ENCODE measurements at regions not wholly inside any gene's neighbourhood (a gene's known extent, or its start where the extent isn't known, plus 50 kb on each side); places are given as distances from the start of the nearest gene placed in this dataset.

DNA sequence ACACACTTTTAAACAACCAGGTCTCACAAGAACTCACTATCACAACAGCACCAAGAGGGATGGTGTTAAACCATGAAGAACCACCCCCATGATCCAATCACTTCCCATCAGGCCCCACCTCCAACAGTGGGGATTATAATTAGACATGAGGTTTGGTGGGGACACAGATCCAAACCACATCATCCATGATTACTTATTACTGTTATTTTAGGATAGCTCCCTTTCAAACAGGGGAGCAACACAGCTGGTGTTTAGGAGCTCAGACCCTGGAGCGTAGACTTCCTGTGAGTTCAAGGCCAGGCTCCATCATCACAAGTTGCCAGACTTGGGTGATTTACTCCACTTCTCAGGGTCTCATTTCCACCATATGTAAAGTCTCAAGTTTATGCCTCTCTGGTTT is 382.7 kb downstream of the HRH4 start:
- H3K36me3 ChIP-seq (ENCODE audit: low read length): no peaks in the 10 kb centered on the region
- no peak overlapping the region for H3K27ac ChIP-seq (ENCODE audit: low read depth, low read length)
- H3K9ac ChIP-seq (ENCODE audit: low read length): no peak overlapping the region
- H3K79me2 ChIP-seq (ENCODE audit: insufficient read depth, low read length): no peaks in the 10 kb centered on the region
- no peaks in the 10 kb centered on the region for H3K9me2 ChIP-seq (replicated peaks; ENCODE audit: insufficient read depth, low read length)
- no peaks in the 10 kb centered on the region for H3K27me3 ChIP-seq (ENCODE audit: low read length)
- H3K4me2 ChIP-seq (ENCODE audit: low read depth, low read length, poor library complexity, severe bottlenecking): no peak overlapping the region
- H3K4me3 ChIP-seq (ENCODE audit: insufficient read depth, low read length, poor library complexity, severe bottlenecking): no peak overlapping the region
- no peaks in the 10 kb centered on the region for H4K20me1 ChIP-seq (ENCODE audit: low read depth, low read length)
- H3F3A ChIP-seq (ENCODE audit: insufficient read depth): no peaks in the 10 kb centered on the region
- H2AFZ ChIP-seq (ENCODE audit: low read depth, low read length, severe bottlenecking): no peak overlapping the region
- H3K9me3 ChIP-seq (ENCODE audit: insufficient read depth, low read length): no peaks in the 10 kb centered on the region
- TF ChIP-seq EZH2phosphoT487 (conservative IDR thresholded peaks at IDR 0.05; ENCODE audit: low read length) (no peak), CTCF (IDR thresholded peaks at IDR 0.05; ENCODE audit: insufficient read depth, low read length, poor library complexity, severe bottlenecking) (no peak)

GRCh38 chr18:24846138-24846537 is 385.7 kb downstream of the HRH4 start:
- TF ChIP-seq CTCF (IDR thresholded peaks at IDR 0.05; ENCODE audit: insufficient read depth, low read length, poor library complexity, severe bottlenecking) (no peak), EZH2phosphoT487 (conservative IDR thresholded peaks at IDR 0.05; ENCODE audit: low read length) (no peak)
- H3K4me2 ChIP-seq (ENCODE audit: low read depth, low read length, poor library complexity, severe bottlenecking): no peak overlapping the region
- H3K9ac ChIP-seq (ENCODE audit: low read length): no peak overlapping the region
- no peaks in the 10 kb centered on the region for H3K9me2 ChIP-seq (replicated peaks; ENCODE audit: insufficient read depth, low read length)
- no peaks in the 10 kb centered on the region for H3F3A ChIP-seq (ENCODE audit: insufficient read depth)
- H3K79me2 ChIP-seq (ENCODE audit: insufficient read depth, low read length): no peaks in the 10 kb centered on the region
- H3K27me3 ChIP-seq (ENCODE audit: low read length): no peaks in the 10 kb centered on the region
- H3K9me3 ChIP-seq (ENCODE audit: insufficient read depth, low read length): no peaks in the 10 kb centered on the region
- H3K27ac ChIP-seq (ENCODE audit: low read depth, low read length): no peak overlapping the region
- H3K4me3 ChIP-seq (ENCODE audit: insufficient read depth, low read length, poor library complexity, severe bottlenecking): no peak overlapping the region
- H4K20me1 ChIP-seq (ENCODE audit: low read depth, low read length): no peaks in the 10 kb centered on the region
- no peak overlapping the region for H2AFZ ChIP-seq (ENCODE audit: low read depth, low read length, severe bottlenecking)
- no peaks in the 10 kb centered on the region for H3K36me3 ChIP-seq (ENCODE audit: low read length)

DNA sequence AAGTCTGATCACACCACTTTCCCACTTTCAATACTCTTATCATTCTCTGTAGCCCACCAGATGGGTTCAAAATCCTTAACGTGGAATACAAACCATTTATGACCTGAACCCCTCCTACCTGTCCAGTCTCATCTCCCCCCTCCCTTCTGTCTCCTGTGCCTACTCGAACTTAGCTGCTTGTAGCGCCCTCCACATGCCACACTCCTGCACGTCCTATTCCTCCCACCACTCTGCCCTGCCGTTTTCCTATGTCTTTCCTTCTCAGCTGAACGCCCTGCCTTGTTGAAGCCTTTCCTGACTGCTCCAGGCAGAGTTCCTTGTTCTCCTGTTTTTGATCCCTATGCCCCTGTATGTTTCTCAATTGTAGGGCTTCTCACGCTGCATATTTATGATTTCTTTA is 390.1 kb downstream of the HRH4 start:
- Histone ChIP-seq H3F3A (ENCODE audit: insufficient read depth) (no peaks in the 10 kb centered on the region), H3K36me3 (ENCODE audit: low read length) (no peaks in the 10 kb centered on the region), H4K20me1 (ENCODE audit: low read depth, low read length) (no peaks in the 10 kb centered on the region), H3K27ac (ENCODE audit: low read depth, low read length) (no peak overlapping the region), H3K4me3 (ENCODE audit: insufficient read depth, low read length, poor library complexity, severe bottlenecking) (no peak overlapping the region), H3K79me2 (ENCODE audit: insufficient read depth, low read length) (no peaks in the 10 kb centered on the region), H3K4me2 (ENCODE audit: low read depth, low read length, poor library complexity, severe bottlenecking) (no peak overlapping the region), H2AFZ (ENCODE audit: low read depth, low read length, severe bottlenecking) (no peak overlapping the region), H3K9me3 (ENCODE audit: insufficient read depth, low read length) (no peaks in the 10 kb centered on the region), H3K9me2 (replicated peaks; ENCODE audit: insufficient read depth, low read length) (no peaks in the 10 kb centered on the region), H3K27me3 (ENCODE audit: low read length) (no peaks in the 10 kb centered on the region), H3K9ac (ENCODE audit: low read length) (no peak overlapping the region)
- TF ChIP-seq EZH2phosphoT487 (conservative IDR thresholded peaks at IDR 0.05; ENCODE audit: low read length) (no peak), CTCF (IDR thresholded peaks at IDR 0.05; ENCODE audit: insufficient read depth, low read length, poor library complexity, severe bottlenecking) (no peak)

GRCh38 chr18:24853076-24853475 is 392.6 kb downstream of the HRH4 start:
- Histone ChIP-seq H3F3A (ENCODE audit: insufficient read depth) (no peaks in the 10 kb centered on the region), H3K27ac (ENCODE audit: low read depth, low read length) (no peak overlapping the region), H3K9me3 (ENCODE audit: insufficient read depth, low read length) (no peaks in the 10 kb centered on the region), H3K79me2 (ENCODE audit: insufficient read depth, low read length) (no peaks in the 10 kb centered on the region), H3K4me2 (ENCODE audit: low read depth, low read length, poor library complexity, severe bottlenecking) (no peak overlapping the region), H3K27me3 (ENCODE audit: low read length) (no peaks in the 10 kb centered on the region), H3K9me2 (replicated peaks; ENCODE audit: insufficient read depth, low read length) (no peaks in the 10 kb centered on the region), H3K36me3 (ENCODE audit: low read length) (no peaks in the 10 kb centered on the region), H2AFZ (ENCODE audit: low read depth, low read length, severe bottlenecking) (no peak overlapping the region), H4K20me1 (ENCODE audit: low read depth, low read length) (no peaks in the 10 kb centered on the region), H3K4me3 (ENCODE audit: insufficient read depth, low read length, poor library complexity, severe bottlenecking) (no peak overlapping the region), H3K9ac (ENCODE audit: low read length) (no peak overlapping the region)
- TF ChIP-seq EZH2phosphoT487 (conservative IDR thresholded peaks at IDR 0.05; ENCODE audit: low read length) (no peak), CTCF (IDR thresholded peaks at IDR 0.05; ENCODE audit: insufficient read depth, low read length, poor library complexity, severe bottlenecking) (no peak)
